ENCODE measurements at regions not wholly inside any gene's neighbourhood (a gene's known extent, or its start where the extent isn't known, plus 50 kb on each side); places are given as distances from the start of the nearest gene placed in this dataset.

DNA sequence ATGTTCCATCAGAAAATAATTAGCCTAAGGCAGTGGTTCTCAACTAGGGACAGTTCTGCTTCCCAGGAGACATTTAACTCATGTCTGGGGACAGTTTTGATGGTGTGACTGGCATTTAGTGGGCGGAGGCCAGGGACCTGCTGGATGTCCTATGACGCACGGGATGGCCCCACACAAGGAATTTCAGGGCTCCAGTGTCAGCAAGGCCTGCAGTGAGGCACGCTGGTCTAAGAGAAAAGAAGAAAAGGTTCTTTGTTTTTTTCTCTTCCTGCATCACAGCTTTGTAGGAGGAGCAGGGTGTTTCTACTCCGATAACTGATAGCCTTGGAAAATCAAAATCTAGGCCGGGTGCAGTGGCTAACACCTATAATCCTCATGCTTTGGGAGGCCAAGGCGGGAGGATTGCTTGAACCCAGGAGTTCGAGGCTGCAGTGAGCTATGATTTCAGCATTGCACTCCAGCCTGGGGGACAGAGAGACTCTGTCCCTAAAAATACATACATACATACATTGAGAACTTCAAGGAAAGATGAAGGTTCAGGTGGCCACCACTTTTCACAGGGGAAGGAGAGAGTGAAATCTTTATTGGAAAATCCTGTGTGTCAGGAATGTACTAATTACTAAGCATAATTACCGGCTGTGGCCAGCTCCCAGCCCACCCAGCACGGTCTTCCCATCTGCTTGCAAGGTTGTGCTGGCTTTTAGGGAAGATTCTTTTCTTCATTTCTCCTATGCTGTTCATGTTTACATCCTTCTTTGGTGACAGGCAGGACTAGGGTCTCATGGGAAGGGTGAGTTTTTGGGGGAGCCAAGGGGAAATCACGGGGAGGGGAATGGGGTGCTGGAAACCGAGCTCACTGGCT, 150.4 kb downstream of the ACTR3B start:
- no peak for TF ChIP-seq POLR2A (IDR thresholded peaks at IDR 0.05)
- TF ChIP-seq, protein P1, sequence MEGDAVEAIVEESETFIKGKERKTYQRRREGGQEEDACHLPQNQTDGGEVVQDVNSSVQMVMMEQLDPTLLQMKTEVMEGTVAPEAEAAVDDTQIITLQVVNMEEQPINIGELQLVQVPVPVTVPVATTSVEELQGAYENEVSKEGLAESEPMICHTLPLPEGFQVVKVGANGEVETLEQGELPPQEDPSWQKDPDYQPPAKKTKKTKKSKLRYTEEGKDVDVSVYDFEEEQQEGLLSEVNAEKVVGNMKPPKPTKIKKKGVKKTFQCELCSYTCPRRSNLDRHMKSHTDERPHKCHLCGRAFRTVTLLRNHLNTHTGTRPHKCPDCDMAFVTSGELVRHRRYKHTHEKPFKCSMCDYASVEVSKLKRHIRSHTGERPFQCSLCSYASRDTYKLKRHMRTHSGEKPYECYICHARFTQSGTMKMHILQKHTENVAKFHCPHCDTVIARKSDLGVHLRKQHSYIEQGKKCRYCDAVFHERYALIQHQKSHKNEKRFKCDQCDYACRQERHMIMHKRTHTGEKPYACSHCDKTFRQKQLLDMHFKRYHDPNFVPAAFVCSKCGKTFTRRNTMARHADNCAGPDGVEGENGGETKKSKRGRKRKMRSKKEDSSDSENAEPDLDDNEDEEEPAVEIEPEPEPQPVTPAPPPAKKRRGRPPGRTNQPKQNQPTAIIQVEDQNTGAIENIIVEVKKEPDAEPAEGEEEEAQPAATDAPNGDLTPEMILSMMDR (IDR thresholded peaks at IDR 0.05 in 8 of 11, conservative IDR thresholded peaks at IDR 0.05 in 3 of 11) = no peak

Measured in spleen (tissue), 7 donors.